Activated B cell treated with CpG ODN at 0.5 μM for 24 hours (primary cell): ENCODE measurements at regions not wholly inside any gene's neighbourhood (a gene's known extent, or its start where the extent isn't known, plus 50 kb on each side); places are given as distances from the start of the nearest gene placed in this dataset.

Experiments used
- ATAC-seq: fragments of 200-7000 bp; cut with Tn5 transposase; one replicate; pipeline ENCODE4 v1.10.0; 2021; ENCODE audit warnings: low read depth, mild to moderate bottlenecking, moderate library complexity
- CTCF ChIA-PET: fragments of 350-600 bp; sonication (Branson Sonifier 250); formaldehyde crosslinking; loops from one replicate; lab custom pipeline; 2021; ENCODE audit warnings: antibody characterized with exemption; lab: Charles Lee
- POLR2A ChIA-PET: fragments of 350-600 bp; sonication (Branson Sonifier 250); formaldehyde crosslinking; loops from one replicate; lab custom pipeline; 2021; ENCODE audit warnings: antibody characterized with exemption; lab: Charles Lee
- DNase-seq: peaks from one replicate; pipeline ENCODE4 v3.0.0; 2022
- H3K27ac Mint-ChIP-seq: one replicate; pipeline ENCODE4 v1.8.0; 2020; ENCODE audit warnings: mixed read lengths
- H3K27me3 Mint-ChIP-seq: one replicate; pipeline ENCODE4 v1.8.0; 2021; ENCODE audit warnings: mixed read lengths
- H3K36me3 Mint-ChIP-seq: one replicate; pipeline ENCODE4 v1.8.0; 2021; ENCODE audit warnings: low read depth, mixed read lengths
- H3K4me1 Mint-ChIP-seq: one replicate; pipeline ENCODE4 v1.8.0; 2021; ENCODE audit warnings: mixed read lengths
- H3K4me3 Mint-ChIP-seq: one replicate; pipeline ENCODE4 v1.8.0; 2020; ENCODE audit warnings: mild to moderate bottlenecking, mixed read lengths
- H3K9me3 Mint-ChIP-seq: one replicate; pipeline ENCODE4 v1.8.0; 2020; ENCODE audit warnings: mixed read lengths
- CTCF ChIP-seq: fragments of 200-600 bp; IDR thresholded peaks from one replicate; pipeline ENCODE4 v1.8.0; 2022; ENCODE audit warnings: antibody characterized with exemption, mild to moderate bottlenecking
- intact Hi-C: fragments of 100-400 bp; cut with micrococcal nuclease; formaldehyde crosslinking; loops from one replicate; pipeline ENCODE4 v1.15.1; 2024

DNA sequence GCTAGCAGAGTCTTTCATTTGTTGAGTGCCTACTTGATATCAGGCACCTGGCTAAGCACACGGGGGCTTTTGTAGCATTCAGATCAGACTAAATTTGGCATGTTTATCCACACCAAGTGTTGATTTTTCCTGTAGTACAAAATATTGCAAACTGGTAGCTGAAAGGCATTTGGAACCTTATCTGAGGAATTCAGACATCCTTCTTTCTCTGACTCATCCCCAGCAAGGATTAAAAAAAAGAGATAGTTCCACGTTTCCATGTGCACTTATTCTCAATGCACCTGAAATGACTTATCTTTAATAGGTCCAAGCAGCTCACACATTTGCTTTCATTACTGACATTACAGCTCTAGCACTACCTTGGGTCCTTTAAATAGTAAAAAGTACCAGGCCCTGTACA lies 786.0 kb upstream of the GRM7 start:
- no peak for DNase-seq
- Mint-ChIP-seq H3K4me3 (no peak overlapping the region), H3K27me3 (no peaks in the 10 kb centered on the region), H3K9me3 (peaks cover 2% of the 10 kb centered on the region), H3K27ac (no peak overlapping the region), H3K4me1 (no peaks in the 10 kb centered on the region), H3K36me3 (no peaks in the 10 kb centered on the region)
- CTCF ChIA-PET: no interaction called here
- ATAC-seq: no peak
- POLR2A ChIA-PET: no interaction called here
- TF ChIP-seq CTCF: no peak
- intact Hi-C loops: no loop called here

GRCh38 chr3:6078436-6078835 lies 782.5 kb upstream of the GRM7 start:
- ChIA-PET CTCF (no interaction called here), POLR2A (no interaction called here)
- intact Hi-C loops: no loop called here
- no peak for DNase-seq
- no peak for TF ChIP-seq CTCF
- no peak for ATAC-seq
- Mint-ChIP-seq H3K9me3 (peaks cover 2% of the 10 kb centered on the region), H3K27me3 (no peaks in the 10 kb centered on the region), H3K4me3 (no peak overlapping the region), H3K36me3 (no peaks in the 10 kb centered on the region), H3K4me1 (no peaks in the 10 kb centered on the region), H3K27ac (no peak overlapping the region)

DNA sequence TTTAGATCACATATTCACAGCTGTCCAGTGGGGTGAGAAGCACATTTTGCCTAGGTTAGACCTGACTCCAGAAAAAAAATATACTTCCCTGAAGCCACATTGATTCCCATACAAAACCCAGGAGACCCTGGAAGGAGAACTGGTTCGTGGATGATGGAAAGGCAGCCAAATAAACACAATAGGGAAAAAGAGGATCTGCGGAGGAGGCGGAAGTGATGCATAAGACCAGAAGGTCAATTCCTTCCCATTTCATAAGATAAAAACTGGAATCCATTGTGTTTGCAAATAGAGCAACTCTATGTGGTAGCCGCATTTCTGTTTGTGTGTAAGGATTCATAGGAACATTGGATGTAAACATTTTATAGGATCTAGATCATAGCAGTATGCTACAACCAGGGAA lies 781.9 kb upstream of the GRM7 start:
- Mint-ChIP-seq H3K4me3 (no peak overlapping the region), H3K27ac (no peak overlapping the region), H3K27me3 (no peaks in the 10 kb centered on the region), H3K9me3 (peaks cover 2% of the 10 kb centered on the region), H3K36me3 (no peaks in the 10 kb centered on the region), H3K4me1 (no peaks in the 10 kb centered on the region)
- intact Hi-C loops: no loop called here
- no peak for ATAC-seq
- ChIA-PET CTCF (no interaction called here), POLR2A (no interaction called here)
- no peak for DNase-seq
- no peak for TF ChIP-seq CTCF

- Mint-ChIP-seq H3K9me3 (peaks cover 2% of the 10 kb centered on the region), H3K4me3 (no peak overlapping the region), H3K27me3 (no peaks in the 10 kb centered on the region), H3K27ac (no peak overlapping the region), H3K4me1 (no peaks in the 10 kb centered on the region), H3K36me3 (no peaks in the 10 kb centered on the region)
- no peak for TF ChIP-seq CTCF
- intact Hi-C loops: no loop called here
- ChIA-PET POLR2A (no interaction called here), CTCF (no interaction called here)
- DNase-seq: no peak
- ATAC-seq: no peak
Measured at GRCh38 chr3:6079561-6080179, 781.2 kb upstream of the GRM7 start.

- ATAC-seq: no peak
- CTCF ChIA-PET: no interaction called here
- Mint-ChIP-seq H3K36me3 (no peaks in the 10 kb centered on the region), H3K4me3 (no peak overlapping the region), H3K27me3 (no peaks in the 10 kb centered on the region), H3K27ac (no peak overlapping the region), H3K4me1 (no peaks in the 10 kb centered on the region), H3K9me3 (no peaks in the 10 kb centered on the region)
- intact Hi-C loops: no loop called here
- POLR2A ChIA-PET: no interaction called here
- no peak for DNase-seq
- TF ChIP-seq CTCF: no peak
Measured at GRCh38 chr3:6088433-6088832, 772.5 kb upstream of the GRM7 start.
